GM20000 (cell line): ENCODE measurements at regions not wholly inside any gene's neighbourhood (a gene's known extent, or its start where the extent isn't known, plus 50 kb on each side); places are given as distances from the start of the nearest gene placed in this dataset.

Experiments
- DNase-seq: peaks from one replicate; pipeline ENCODE4 v3.0.0; 2012; ENCODE audit warnings: low spot score
- TF ChIP-seq, protein P1 (sequence below): IDR thresholded peaks from 2 replicates; pipeline ENCODE4 v1.5.1; 2012; ENCODE audit warnings: mild to moderate bottlenecking, control low read depth; ENCODE audit errors: extremely low read depth, missing control alignments

DNA sequence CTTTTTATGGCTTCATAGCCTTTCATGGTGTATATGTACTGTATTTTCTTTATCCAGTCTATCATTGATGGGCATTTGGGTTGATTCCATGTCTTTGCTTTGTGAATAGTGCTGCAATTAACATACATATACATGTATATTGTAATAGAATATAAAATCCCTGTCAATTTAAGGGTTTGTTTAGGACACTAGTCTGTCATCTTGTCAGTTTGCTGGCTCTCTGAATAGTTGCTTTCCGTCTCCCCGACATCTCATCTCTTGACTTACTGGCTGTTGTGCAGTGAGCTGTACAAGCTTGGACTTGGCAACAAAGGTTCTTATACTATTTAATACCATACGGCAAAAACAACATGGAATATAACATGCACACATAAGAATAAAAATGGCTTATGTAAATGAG, 1487.5 kb downstream of the LRRC4C start:
- DNase-seq, result no peak
- TF ChIP-seq, protein P1, sequence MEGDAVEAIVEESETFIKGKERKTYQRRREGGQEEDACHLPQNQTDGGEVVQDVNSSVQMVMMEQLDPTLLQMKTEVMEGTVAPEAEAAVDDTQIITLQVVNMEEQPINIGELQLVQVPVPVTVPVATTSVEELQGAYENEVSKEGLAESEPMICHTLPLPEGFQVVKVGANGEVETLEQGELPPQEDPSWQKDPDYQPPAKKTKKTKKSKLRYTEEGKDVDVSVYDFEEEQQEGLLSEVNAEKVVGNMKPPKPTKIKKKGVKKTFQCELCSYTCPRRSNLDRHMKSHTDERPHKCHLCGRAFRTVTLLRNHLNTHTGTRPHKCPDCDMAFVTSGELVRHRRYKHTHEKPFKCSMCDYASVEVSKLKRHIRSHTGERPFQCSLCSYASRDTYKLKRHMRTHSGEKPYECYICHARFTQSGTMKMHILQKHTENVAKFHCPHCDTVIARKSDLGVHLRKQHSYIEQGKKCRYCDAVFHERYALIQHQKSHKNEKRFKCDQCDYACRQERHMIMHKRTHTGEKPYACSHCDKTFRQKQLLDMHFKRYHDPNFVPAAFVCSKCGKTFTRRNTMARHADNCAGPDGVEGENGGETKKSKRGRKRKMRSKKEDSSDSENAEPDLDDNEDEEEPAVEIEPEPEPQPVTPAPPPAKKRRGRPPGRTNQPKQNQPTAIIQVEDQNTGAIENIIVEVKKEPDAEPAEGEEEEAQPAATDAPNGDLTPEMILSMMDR, result no peak

DNA sequence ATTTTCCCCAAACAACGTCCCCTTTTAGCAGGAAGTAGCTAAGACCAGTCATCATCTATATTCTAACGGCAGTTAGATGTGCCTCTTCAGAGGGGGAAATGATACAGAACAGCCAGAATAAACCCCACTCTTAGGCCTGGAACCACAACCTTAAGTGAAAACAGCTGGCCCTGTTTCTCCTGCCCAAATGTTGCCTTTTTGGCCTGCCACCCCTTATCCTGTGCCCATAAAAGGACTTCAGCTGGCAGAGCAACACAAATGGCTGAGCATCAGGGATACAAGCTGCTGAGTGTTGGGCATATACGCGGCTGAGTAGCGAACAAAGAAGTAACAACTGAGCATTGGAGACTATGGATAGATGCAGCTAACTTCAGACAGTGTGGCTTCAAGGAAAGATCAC, 1491.4 kb downstream of the LRRC4C start:
- TF ChIP-seq, protein P1, result no peak
- no peak for DNase-seq

DNA sequence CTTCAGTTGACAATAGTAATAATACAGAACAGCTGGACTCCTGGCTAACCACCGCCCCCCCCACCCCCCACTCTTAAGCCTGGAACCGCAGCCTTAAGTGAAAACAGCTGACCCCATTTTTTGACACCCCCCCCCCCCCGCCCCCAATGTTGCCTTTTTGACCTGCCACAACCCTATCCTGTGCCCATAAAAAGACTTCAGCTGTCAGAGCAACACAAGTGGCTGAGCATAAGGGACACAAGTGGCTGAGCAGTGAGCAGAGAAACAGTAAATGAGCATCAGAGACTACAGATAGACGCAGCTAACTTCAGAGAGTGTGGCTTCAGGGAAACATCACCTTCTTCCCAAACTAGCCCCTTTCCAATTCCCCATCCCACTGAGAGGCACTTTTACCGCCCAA, 1493.8 kb downstream of the LRRC4C start:
- TF ChIP-seq, protein P1, result no peak
- no peak for DNase-seq

DNA sequence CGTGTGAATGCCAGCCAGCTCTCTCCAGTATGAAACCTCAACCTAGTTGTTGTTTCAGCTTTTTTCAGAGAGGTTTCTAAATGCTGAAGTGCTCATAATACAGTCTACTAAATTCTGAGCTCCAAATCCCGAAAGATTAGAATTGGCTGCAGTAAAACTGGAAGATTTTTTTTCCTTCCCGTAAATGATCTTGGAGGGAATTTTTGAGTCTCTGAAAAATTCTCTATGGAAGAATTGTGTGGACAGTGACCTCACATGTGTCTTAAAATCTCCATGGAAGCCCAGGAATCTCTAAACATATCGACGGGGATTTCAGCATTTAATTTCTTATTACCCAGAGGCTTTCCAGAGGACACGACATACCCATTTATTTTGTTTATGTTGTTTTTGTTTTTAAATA, 1499.2 kb downstream of the LRRC4C start:
- DNase-seq, result no peak
- TF ChIP-seq, protein P1, result no peak

DNA sequence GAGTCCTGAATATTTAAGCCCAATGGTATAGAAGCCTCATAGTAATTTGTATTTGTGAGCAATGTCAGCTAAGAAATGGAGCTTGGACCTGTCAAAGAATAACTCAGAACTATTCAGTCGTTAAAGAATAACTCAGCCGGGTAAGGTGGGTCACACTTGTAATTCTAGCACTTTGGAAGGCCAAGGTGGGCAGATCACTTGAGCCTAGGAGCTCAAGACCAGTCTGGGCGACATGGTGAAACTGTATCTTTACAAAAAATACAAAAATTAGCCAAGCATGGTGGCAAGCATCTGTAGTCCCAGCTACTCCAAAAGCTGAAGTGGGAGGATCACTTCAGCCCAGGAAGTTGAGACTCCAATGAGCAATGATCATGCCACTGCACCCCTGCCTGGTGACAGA, 1526.5 kb downstream of the LRRC4C start:
- TF ChIP-seq, protein P1, result no peak
- DNase-seq, result no peak

DNA sequence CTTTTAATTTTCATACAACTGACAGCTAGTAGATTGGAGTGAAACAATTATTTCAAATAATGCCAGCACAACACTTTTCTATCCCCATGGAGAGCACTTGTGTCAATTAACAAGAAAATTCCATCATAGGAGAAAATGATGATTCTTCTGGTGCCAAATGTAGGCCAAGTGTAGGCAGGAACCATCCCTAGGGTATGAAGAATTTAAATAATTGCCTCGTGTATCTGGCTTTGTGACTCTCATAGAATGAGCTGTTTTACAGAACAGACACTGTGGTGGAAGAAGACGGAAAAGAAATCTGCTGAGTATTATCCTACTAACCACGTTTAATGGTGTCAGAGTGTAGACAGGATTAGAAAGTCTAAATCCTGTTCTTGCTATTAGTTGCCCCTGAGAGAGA, 1542.2 kb downstream of the LRRC4C start:
- no peak for DNase-seq
- TF ChIP-seq, protein P1, result no peak

DNA sequence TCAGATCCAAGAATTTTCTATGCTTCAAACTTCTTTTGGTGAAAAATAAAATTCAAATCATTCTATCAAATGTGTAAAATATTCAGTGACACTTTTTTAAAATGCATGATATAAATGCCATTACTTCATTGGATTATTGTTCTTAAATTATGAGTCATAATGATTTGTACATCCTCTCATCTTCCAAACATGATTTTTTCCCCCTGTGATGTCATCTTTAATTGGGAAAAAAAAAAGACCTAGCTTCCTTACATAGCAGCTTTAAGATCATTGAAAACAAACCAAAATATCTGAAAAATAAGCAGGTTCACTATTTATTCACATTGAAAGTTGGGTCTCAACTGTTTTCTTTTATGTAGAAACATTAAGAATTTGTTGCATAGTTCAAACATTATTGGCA, 1549.4 kb downstream of the LRRC4C start:
- TF ChIP-seq, protein P1, result no peak
- no peak for DNase-seq
